GM21529 (cell line): ENCODE measurements at regions not wholly inside any gene's neighbourhood (a gene's known extent, or its start where the extent isn't known, plus 50 kb on each side); places are given as distances from the start of the nearest gene placed in this dataset.
A peak's percentile ranks its signal among the peaks of the same experiment; 100 is the strongest.

Source experiments
- ATAC-seq: cut with Tn5 transposase; IDR thresholded peaks from one replicate; pipeline ENCODE4 v1.9.1; 2021; ENCODE audit not compliant: unreplicated experiment

DNA sequence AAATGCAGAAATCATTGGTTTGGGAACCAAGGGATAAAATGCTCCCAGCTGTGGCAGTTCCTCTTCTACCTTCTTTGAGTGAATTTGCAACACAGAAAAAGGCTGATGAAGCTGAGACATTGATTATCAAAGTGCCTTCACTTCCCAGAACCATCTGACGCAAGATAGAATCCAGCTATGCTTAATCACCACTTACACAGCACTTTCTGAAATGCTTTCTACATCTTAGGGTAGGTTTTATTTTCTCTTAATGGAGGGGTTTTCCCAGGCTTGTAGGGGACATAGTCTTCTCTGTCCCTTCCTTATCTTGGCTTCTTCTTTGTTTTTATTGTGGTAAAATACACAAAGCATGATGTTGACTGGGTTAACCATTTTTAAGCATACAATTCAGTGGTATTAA, 332.6 kb upstream of the ZNF32 start:
- ATAC-seq, result no peak

DNA sequence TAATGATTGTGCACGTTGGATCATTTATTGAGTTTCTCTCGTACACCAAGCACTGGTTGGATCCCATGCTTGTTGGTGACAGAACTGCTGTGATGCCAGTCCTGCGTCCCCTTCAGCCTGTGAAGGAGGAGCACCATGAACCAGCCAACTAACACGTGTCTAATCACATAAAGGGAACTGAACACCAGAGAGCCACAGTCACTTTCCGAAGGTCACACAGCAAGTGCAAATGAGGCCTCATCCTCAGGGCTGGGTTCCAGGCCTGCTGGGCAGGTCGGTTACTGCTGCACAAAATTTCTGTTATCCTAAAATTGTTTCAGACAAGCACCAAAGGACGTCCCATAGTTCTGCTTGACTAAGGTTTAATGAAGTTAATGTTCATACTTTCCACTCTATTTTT, 332.0 kb upstream of the ZNF32 start:
- no peak for ATAC-seq

DNA sequence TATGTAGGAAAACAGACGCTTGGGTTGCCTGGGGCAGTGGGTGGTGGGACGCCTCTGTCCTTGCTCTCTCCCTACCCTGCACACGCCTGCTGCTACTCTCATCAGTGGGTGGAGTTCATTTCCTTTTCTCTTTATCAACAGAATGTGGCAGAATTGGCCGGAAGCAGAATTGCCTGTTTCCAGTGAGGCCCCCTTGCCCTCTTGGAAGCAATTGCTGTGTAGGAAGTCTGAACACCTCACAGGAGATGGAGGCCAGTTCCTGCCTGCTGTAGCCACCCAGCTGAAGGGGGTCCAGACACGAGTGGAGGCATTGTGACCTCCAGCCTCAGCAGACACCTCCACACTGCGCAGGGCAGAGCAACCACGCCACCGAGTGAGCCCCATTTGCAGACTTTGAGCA, 331.6 kb upstream of the ZNF32 start:
- no peak for ATAC-seq

DNA sequence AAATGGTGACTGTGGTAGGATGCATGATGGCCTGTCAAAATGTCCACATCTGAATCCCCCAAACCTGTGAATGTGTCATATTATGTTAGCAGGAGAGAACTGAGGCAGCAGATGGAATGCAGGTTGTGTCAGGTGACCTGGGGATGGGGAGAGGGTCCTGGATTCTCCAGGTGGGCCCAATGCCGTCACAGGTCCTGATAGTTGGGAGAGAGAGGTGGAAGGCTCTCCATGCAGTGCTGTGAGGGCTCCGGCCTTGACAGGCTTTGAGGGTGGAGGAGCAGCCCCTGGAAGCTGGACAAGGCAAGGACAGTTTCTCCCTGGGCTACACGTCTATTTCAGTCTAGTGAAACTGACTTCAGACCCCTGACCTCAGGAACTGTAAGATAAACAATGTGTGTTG, 330.9 kb upstream of the ZNF32 start:
- ATAC-seq, result no peak

DNA sequence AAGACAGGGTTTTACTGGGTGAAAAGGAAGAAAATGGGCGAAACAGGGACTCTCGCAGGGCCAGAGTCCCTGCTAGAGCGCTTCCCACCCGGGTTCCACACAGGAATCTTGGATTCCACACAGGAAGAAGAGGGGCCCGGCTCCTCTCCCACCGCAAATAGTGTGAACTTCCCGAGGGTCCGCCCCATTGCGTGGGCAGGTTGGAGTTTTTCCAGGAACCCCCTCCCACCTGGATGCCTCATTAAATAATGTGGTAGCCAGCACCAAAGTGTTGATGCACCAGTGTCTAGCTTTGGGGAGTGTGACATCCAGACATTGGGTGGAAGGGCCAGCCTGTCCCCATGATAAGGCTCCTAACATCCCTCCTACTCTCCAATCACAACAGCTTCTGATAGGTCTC, 330.3 kb upstream of the ZNF32 start:
- no peak for ATAC-seq

DNA sequence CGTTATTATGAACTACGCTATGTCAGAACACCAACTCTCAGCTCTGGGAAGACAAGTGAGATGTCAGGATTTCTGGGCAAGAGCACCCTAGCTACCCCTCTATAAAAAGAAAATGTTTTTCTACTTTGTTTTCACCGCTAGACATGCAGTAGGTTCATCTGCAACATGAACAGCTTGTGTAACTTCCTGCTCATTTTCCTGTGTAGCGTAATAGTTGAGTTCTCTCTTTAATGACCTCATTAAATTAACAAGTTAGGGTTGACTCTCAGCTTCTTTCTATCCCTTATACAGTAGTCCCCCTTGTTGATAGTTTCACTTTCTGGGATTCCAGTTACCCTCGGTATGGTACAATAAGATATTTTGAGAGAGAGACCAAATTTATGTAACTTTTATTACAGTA, 329.4 kb upstream of the ZNF32 start:
- ATAC-seq, result no peak

DNA sequence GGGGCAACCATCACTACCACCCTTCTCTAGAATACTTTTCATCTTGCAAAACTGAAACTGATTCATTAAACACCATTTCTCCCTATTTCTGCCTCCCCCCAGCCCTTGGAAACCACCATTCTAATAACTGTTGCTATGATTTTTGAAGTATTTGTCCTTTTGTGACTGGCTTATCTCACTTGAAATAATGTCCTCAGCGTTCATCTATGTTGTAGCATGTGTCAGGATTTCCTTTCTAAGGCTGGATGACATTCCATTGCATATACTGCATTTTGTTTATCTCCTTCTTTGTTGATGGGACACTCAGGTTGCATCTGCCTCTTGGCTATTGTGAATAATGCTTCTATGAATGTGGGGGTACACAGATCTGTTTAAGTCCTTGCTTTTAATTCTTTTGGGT, 327.6 kb upstream of the ZNF32 start:
- no peak for ATAC-seq

DNA sequence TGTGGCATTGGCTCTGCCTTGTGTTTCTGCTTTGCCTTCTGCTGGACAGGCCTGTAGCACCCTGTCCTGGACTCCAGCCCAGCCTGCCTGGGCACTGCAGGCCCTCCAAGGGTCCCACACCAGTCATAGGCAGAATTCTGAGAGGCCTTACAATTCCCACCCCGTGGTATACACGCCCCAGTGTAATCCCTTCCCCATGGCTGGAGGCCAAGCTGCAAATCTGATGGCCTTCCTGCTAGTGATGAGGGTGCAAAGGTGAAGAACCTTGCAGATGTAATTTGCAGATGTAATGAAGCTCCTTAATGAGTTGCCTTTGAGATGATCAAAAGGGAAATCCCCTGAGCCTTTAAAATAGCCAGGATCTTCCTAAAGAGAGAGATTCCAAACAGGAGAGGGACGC, 325.1 kb upstream of the ZNF32 start:
- ATAC-seq, result no peak

DNA sequence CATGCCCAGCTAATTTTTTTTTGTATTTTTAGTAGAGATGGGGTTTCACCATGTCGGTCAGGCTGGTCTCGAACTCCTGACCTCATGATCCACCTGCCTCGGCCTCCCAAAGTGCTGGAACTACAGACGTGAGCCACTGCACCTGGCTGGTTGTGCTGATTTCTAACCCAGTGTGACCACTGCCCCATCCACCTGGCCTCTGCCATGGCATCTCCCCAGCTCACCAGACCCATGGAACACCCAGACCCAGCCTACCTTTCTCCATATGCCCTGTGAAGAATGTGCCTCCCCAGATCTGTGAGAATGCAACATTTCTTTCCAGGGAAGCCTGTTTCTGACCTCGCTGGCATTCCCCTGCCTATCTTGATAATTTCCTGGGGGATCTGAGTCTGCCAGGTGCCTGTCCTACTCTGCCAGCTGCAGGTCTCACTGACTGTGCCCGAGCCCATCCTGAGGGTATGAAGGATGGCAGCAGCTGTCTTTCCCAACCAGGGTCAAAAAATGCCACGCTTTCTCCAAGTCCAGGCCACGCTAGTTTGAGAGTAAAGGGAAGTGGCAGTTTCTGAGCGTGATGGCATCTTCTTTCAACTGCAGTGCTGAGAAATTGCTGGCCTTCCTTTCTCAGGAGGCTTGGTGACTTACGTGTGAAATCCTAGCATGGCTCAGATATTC, 324.4 kb upstream of the ZNF32 start:
- ATAC-seq, result no peak

DNA sequence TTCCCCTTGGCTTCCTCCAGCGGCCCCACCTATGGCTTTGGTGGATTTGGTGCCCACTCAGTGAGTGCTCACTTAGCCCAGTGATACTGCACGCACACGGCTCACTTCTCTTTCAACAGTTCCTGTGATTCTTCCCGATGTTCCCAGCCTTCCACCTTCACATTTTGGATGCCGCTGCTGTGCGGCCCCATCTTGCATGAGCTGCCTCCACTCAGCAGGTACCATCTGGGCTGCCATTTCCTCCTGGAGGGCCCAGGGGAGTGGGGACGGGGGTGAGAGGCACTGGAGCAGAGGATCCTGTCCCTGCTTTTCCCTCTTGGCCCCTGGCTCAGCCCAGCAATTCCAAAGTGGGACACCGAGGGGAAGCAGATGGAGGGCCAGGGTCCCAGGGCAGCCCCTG, 323.3 kb upstream of the ZNF32 start:
- ATAC-seq, result no peak

DNA sequence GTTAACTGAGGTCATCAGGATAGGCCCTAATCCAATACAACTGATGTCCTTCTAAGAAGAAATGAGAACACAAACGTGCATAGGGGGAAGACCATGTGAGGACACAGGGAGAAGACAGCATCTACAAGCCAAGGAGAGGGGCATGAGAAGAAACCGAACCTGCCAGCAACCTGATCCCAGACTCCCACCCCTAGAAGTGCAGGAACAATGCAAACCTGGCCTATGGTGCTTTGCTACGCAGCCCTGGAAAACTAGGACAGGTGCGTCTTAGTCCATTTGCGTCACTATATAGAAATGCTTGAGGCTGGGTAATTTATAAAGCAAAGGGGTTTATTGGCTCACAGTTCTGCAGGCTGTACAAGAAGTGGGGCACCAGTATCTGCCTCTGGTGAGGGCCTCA, 322.6 kb upstream of the ZNF32 start:
- no peak for ATAC-seq

DNA sequence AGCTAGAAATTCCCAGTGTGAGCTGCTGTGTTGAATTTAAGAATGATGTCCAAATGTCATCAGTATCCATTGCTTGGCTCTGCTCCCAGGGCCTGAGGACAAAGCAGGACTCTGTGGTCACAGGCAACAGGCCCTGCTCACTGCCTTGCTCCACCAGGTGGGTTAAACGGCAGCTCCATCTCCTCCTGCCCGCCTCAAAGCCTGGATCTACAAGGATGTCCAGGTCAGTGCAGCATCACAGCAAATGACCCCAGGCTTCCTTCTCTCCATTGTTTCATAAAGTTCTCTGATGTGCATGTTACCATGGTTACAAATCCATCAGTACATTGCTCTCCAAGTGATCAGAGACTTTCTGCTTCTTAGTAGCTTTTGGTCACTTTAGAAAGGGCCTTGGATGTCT, 322.0 kb upstream of the ZNF32 start:
- ATAC-seq, result no peak

DNA sequence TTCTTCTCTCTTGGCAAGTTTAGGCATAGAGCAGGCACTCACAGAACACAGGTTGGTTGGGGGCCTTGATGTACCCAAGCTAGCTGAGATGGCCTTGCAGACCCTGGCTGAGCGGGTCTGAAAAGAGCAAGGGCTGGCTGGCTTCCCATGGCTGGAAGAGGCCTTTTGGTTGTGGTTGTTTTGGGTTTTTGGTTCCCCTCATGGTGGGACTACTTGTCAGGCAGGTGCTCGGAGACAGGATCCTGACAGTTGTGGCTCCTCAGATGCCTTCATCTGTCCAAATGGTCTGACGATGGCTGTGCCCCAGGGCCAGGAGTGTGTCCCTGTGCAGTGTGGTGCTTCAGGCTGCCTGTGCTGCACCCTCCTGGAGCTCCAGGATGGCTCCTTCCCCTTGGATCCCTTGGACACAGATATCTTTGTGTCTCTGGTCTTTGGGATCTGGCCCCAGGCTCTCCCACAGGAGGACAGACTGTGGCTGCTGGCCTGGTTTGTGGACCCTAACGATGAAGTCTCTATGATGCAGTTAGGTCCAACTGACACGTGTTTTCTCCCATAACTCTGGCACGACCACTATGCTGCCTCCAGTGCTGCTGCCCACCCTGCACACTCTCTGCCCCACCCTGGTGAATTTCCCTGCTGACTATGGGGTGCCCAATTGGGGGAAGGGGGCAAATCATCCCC, 321.5 kb upstream of the ZNF32 start:
- no peak for ATAC-seq

DNA sequence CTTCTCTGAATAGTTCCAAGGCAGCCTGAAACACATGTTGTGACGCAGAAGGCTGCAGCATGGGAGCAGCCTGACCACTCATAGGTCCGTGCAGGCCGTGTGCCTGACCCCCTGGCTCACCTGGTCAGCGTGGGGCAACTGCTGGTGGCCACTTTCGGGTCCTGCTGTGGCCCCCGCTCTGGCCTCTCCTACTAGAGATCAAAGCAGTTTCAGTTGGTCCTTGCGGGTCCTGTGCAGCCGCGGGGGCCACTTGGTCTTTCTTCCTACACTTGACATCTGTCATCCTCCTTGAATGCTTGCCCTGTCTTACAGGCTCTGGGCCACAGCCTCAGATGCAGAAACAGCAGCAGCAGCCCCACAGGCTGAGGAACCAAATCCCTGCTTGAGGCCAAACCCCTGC, 320.8 kb upstream of the ZNF32 start:
- no peak for ATAC-seq

DNA sequence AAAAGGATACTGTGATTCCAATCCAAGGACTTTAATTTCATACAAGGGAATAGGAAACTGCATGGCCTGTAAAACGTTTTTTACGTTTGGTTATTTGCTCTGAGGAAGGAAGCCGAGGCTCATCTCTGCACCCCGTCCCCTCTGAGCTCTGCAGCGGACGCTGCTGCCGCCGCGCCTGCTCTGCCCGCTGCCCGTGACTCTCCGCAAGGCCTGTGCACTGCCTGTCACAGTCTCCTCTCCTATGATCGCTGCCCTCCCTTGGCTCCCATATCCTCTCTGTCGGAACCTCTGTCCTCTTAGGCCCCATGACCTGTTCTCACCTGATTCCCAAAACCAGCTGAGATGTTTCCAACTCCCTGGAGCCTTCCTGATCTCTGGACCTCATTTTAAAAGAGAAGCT, 320.3 kb upstream of the ZNF32 start:
- no peak for ATAC-seq

DNA sequence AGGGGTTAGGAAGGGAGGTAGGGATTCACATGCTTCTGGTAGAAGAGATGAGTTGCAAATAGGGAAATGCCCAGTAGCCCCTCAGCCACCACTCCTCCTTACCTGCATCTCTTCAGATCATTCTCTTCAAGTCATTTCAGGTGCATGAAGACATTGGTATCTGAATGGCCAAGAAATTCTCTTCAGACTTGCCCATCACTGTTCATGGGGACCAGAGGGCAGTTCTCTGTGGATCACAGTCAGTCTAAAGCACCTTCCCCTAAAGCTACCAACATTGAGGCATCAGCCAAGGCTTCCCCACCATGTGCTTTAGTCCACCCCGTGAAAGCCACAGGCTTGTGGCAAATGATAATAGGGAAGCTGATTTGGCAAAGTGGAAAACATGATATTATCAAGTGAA, 319.4 kb upstream of the ZNF32 start:
- ATAC-seq, result no peak

DNA sequence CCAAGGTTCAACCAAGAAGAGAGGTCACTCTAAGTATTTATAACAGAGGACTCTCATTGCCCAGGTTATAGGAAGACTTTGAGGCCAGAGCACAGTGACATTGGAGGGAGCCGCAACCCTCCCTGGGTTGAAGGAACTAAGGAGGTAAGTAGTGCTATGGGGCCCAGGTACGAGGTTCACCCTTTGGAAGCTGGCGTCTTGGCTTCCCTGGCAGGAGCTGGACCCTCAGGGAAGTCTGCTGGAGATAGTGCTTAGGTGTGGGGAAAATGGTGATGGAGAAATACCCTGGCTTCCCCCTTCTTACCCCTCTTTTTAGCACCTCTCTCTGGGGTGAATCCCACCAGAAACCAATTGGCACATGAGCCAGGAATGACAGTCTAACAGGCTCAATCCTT, 317.9 kb upstream of the ZNF32 start:
- no peak for ATAC-seq

DNA sequence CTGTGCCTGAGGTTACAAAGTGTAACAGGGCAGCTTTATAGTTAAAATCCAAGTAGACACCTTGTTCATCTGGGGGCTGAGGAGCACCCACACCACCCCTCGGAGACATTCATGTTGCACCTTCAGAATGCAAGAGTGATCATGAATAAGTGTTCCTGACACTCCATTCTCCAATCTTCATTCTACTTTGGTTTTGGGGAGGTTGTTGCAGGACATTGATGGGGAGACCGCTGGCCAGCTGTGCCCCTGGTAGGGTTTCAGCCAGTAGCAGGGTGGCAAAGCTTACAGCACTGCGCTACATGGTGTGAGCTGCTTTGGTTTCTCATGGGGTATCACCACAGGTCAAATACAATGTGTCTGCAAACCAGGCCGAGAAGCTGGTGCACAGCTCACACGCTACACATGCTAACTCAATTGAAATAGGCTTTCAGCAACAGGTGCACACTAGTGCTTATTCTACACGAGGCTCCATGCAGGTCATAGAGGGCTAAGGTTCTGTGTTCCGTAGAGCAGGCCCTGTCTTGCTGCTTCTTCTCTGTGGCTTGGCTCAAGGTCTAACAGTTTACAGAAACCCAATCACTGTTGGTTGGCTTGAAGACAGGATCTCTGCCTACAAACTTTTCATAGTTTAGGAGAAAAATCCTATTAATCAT, 317.4 kb upstream of the ZNF32 start:
- peak; percentile 28 for ATAC-seq

DNA sequence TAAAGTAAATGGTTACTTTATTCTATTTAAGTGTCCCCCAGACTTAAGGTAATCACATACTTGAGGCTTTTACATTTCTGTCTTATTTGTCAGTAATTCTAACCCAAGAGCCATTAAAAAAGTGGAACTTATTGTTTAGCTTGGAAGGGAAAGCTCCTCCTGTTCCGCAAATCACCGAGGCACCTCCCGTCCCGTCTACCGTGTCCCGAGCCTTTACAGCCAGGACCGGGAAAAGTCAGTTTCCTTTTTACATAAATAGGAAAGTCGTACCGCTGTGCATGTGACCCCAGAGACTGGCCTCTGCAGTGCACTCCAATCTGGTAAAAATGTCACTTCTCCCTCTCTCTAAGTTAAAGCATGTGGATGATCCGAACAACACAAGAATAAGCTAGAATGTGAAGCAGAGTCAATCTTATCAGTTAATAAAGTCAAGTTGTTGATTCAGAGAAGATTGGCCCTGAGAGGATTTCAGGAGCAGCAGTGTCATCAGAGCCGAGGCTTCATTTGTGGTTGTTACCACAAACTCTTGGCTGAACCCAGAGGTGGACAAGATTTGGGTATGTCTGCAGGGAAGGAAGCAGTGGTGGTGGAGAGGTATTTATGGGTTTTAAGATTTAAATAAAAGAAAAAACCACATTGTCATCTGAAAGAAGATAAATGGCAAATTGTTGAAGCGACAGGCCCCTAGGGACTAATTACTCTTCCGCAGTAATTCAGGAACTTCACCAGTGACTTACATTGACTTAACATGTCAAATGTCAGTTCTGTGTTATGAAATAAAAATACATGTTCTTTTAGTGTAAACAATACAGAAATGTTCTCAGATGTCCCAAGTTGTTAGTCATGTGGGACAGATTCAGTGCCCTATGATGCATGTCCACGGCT, 316.6 kb upstream of the ZNF32 start:
- peak; percentile 49 for ATAC-seq

DNA sequence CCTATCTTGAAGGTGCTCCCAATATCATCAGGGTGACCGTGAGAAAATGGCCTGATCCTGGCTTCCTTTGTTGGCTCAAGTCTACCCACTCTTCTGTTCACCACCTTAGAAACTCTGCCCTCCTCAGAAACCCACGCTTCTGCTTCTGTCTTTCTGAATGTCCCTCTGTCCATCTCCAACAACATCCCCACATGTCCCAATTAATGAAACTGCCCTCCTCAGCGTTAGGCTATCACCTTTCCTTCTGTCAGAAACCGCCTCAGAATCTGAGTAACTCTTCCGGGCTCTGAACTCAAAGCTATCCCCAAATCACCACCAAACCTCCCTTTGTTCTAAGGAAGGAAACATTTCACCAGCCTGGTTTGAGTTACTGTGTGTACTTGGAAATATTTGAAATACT, 315.8 kb upstream of the ZNF32 start:
- ATAC-seq, result no peak

DNA sequence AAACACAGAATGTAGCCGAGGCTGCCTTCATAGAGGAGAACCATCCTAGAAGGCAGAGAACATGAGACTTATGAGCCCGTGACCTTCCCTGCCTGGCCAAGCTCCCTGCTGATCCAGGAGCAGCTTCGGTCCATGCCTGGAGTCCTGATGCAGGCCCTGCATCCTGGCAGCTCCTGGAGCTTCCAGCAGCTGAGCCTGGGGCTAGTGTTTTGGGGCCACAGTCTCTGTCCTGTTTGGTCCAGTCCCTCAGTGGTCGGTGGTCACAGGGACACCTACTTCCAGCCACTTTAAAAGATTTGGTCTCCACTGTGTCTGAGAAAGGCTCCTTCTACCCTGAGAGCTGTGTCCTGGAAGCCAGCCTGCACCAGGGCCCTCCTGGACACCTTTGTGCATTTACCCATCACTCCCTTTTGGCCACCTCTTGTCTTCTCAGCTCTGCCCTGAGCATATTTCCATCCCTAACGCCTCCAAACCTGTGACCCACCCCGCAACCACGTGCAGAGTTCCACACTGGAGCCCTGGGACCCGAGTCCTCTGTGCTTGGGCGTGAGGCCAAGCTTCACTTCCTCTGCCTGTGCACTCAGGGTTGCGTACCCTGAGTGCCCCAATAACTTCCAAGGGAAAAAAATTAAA, 315.2 kb upstream of the ZNF32 start:
- ATAC-seq, result no peak
